ENCODE measurements at regions not wholly inside any gene's neighbourhood (a gene's known extent, or its start where the extent isn't known, plus 50 kb on each side); places are given as distances from the start of the nearest gene placed in this dataset.
"Not testable (repeated sequence)": the region's sequence is repeated elsewhere in the genome, so short reads cannot be mapped to it uniquely, and the experiment has no call there.

DNA sequence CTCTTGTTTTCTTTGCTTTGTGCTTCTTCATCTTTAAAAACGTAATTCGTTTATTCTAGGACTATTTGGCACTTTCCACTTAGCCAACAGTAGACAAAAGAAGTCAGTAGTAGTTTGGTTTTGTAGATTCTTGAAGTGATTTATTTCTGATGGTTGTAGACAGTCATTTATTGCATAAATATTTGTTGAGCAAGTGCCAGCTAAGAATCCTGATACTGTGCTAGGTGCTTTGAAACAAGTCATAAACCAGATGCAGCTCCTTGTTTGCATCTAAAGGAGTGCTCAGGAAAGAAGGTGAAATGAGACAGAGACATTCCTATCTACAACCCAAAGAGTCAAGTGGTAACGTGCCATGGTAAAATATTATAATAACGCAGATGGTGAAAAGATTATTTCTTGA lies 469.1 kb downstream of the GJA1 start:
- in situ Hi-C loops (cut with HindIII; ENCODE audit: low sequenced_read_pairs): no loop called here

DNA sequence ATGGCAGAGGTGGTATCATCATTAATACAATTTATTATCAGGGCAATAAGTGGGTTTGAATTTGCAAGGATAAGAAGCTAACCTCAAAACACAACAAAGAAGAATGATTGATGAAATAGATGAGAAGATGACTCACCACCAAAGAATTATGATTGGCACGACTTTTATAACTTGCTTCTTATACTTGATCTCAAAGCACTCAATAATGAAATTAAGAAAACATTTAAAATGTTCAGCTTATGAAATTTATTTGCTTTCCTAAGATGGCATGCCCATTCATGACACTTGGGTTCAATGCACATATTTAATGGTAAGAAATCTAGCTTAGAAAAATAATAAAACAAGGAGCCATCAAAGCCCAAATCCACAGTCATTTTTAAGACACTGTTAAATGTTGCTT lies 477.5 kb downstream of the GJA1 start:
- in situ Hi-C loops (cut with HindIII; ENCODE audit: low sequenced_read_pairs): no loop called here

DNA sequence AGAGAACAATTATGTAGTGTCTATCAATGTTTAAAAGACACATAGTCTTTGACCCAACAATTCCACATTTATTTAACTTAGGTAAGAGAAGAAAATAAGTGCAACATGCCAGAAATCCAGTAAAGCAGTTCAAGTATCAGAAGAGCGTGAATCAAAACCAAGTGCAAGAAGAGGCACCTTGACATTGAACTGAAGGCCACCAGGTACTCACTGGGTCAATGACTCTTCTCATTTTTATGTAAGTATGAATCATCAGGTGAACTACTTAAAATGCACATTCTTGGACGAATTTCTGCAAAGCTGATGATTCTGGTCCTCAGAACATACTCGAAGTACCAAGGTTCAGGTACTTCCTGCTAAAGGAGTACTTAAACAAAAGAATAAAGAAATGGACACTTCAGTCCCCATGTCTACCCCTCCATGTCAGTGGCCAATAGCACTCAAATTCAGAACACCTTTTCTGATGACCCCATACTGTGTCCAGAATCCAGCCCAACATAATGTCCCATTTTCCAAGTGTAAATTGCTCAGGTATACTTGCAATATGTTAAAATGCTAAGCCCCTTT lies 481.9 kb downstream of the GJA1 start:
- in situ Hi-C loops (cut with HindIII; ENCODE audit: low sequenced_read_pairs): no loop called here

DNA sequence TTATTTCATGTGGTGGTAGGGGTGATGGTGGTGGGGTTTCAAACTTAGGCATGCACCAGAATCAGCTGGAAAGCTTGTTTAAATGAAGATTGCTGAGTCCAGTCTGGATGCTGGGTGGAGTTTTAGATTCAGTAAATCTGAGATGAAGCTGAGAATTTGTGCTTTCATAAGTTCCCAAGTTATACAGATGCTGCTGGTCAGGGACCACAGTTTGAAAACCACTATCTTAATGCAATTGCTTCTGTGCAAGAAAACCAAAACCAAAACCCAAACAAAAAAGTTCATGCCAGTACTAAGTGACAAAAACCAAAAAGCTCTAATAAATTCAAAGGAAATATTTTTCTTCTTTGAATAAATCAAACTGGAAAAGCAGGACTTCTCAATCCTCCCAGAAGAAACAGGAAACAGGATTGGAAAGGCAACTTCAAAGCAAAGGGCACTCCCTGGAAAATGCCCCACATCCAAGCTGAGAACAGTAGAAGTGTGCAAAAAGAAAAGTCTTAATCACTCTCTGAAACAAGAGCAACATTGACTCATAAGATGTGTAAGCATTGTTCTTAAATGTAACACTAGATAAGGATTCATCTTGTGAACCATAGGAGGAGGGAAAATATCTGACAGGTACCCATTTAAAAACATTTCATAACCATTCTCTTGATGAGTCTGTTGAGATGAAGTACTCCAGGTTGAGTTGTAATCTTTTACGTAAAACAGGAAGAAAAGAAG lies 481.5 kb upstream of the HSF2 start:
- in situ Hi-C loops (cut with HindIII; ENCODE audit: low sequenced_read_pairs): no loop called here

DNA sequence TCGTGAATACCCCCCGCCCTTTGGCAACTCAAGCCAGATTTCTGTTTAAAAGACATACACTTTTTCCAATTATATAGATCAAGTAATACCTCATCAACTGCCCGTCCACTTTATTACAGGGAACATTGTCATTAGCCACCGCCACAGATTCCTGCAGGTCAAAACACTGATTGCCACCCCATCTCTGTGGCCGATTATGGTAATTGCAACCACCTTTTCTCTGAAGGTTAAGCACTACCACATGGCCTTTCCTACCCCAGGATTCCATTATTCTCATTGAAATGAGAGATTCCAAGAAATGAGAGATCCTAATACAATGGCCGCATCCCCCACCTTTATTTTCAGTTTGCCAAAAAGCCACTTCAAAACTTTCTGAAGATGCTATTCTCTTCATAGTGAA lies 478.8 kb upstream of the HSF2 start:
- in situ Hi-C loops (cut with HindIII; ENCODE audit: low sequenced_read_pairs): no loop called here

DNA sequence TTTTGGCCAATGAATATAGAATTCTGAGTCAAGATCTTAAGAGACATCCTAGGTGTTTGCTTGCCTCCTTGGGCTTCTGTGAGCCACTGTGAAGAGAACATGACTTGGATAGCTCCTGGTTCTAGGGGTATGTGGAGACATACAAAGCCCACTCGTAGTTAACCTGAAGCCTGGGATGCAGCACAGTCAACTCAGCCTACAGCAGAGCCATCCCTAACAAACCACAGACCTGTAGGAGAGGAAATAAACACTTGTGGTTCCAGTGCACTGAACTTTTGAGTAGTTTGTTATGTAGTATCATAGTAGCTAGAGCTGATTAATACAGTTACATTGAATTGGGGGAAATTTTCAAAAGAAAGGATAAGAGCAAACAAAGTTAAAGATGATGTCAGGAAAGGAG lies 474.4 kb upstream of the HSF2 start:
- in situ Hi-C loops (cut with HindIII; ENCODE audit: low sequenced_read_pairs): no loop called here

DNA sequence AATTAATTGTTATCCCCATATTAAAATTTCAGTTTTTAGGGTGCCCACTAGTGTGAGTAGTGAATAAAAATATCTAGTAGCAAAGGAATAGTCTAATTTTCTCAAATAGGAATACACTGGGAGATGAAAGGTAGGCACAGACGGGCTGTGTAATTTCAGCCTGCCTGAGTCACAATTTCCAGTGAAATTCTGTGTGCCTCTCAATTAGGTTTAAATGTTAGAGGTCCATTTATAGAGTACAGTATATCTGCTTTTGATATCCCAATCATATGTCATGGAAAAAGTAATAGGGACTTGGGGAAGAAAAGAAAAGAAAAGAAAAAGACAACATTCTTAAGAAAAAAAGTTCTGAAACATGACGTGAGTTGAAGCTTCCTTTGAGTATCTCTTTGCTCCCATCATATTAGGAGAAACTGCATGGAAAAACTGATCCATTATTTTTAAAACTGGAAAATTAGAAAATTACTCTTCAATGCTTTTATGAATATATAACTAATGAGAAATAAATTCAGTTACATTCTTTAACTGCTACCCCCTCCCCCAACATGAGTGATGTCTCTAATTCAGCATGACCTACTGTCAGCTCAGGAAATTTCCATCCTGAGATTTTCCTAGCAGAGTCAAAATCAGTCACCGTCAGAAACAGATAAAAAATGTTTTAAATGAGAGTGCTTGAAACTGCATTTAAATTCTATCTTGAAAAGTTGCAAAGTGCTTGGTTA lies 473.8 kb upstream of the HSF2 start:
- in situ Hi-C loops (cut with HindIII; ENCODE audit: low sequenced_read_pairs): no loop called here

DNA sequence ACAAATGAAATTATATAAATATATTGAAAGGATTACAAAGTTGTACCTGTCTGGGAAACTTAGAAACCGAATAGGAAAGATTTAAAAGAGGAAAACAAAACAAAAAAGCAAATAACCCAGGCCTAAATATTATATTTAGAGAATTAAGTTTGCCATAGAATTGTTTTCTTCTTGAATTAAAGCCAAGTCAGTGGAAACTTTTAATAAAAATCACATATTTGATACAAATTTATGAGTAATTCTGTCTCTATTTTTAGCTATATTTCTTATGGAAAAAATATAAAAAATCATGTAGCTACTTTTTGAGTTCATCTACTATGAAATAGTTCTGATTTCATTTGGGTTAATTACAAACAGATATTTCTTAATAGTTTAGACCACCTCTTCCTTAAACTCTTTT lies 470.2 kb upstream of the HSF2 start:
- in situ Hi-C loops (cut with HindIII; ENCODE audit: low sequenced_read_pairs): no loop called here

DNA sequence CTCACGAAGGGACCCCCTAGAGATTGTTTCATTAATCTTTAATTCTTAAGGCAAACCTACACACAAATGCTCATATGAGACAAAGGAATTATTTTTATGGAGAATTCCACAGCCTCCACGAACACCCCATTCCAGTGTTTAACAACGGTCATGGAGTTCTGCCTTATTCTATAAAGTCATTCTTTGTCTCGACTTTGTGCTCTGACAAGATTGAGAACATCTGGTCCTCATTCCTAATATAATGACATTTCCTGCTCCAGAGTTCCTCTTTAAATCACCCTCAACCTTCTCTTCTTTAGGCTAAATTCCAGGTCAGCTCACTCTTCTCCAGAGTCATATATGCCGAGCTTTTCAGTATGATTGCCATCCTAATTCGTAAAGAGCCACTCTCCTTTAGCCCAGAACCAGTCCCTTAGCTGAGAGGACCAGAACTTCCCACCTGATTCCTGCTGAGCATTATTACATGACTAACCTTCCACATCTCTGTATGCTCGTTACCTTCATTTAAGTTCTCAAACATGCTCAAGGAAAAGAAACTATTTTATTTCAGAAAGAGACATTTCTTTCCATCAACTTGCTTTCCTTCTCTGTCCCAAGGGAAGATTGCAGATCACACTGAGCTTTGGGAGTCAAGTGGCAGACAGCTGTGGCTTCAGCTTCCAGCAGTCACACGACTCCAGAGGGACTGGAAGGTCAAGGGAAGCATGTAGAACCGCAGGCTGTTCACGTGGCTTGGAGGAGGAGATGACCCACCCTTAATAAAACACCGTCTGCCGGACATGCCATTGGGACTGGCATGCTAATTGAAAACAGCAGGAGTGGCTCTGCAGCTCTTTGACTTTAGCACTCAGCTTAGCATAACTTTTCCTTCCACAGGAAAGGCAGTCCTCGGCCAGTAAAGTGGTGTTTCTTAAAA lies 467.1 kb upstream of the HSF2 start:
- in situ Hi-C loops (cut with HindIII; ENCODE audit: low sequenced_read_pairs): no loop called here

DNA sequence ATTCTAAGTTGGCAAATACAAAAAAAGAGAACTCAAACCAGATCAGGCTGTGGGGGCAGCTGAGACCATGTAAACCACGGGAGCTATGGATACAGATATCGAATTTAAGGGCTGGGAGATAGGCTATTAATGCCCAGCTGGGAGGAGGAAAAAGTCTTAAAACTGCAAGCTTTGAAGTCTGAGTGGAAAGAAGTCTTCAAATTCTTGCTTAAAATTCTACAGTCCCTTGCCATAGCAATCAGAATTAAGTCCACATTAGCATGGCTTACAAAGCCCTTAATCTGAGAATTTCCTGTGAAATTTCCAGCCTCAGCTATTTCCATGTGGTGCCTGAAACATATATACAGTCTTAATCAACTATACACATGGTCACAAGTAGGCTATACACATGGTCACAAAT lies 465.0 kb upstream of the HSF2 start:
- in situ Hi-C loops (cut with HindIII; ENCODE audit: low sequenced_read_pairs): no loop called here

DNA sequence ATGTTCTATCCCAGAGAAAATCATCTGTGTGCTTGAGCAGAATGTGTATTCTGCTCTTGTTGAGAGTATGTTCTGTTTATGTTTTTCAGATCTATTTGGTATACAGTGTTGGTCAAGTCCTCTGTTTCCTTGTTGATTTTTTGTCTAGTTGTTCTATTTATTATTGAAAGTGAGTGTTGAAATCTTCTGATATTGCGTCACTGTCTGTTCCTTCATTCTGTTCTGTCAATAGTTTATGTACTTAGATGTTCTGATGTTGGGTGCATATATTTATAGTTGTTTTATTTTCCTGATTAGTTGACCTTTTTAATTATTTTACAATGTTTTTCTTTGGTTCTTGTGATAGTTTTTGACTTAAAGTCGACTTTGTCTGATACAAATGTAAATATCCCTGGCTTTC lies 458.7 kb upstream of the HSF2 start:
- in situ Hi-C loops (cut with HindIII; ENCODE audit: low sequenced_read_pairs): no loop called here

DNA sequence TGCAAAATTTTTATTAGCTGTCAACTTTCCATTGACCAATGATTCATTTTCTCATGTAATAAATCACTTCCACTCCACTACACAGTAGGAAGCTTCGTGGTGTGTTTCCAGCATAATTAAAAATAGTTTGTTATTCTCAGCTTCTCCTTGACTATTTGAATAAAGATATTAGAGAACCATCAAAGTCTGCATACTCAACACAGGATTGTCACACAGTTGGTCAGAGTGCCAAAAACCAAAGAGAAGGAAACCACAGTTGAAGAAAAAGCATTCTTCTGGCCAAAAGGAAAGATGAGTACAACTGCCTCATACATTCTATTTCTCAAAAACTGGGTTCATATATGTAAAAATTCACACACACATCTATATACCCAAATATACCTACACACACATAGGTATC lies 455.1 kb upstream of the HSF2 start:
- in situ Hi-C loops (cut with HindIII; ENCODE audit: low sequenced_read_pairs): no loop called here

DNA sequence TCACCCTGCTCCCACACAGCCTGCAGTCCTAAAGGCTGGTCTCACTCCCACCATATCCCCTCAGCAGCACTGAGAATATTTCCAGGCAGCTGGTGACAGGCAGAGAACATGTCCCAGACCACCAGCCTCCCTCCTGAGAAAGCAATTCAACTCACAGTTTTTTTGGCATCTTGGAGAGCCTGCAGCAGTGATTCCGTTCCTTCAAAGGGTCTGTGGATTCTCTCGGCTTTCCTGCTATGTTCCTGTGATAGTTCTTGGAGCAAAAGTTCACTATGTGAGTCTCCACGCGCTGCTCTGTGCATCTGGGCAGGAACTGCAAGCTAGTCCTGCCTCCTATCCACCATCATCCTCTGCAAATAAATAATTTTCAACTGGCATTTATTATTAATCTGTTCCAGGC lies 448.3 kb upstream of the HSF2 start:
- in situ Hi-C loops (cut with HindIII; ENCODE audit: low sequenced_read_pairs): no loop called here

DNA sequence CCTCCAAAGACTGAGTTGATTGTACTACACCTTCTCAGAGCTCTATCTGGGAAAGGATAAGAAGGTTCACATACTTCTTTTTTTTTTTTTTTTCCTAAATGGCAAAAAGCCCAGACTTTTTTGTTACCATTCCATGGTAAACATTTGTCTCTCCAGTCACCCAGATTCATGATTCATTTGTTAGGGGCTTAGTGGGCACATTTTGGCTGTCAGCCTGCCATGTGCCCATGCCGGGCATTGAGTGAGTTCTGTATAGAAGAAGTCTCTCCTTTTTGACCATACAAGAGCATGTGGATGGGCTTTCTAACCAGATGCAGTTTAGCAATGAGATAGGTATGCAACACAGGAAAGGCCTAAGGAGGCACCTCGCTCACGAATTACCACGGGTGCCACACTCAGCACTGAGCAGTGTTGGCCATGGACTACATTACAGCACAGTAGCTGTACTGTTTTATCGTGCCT lies 447.5 kb upstream of the HSF2 start:
- in situ Hi-C loops (cut with HindIII; ENCODE audit: low sequenced_read_pairs): no loop called here

DNA sequence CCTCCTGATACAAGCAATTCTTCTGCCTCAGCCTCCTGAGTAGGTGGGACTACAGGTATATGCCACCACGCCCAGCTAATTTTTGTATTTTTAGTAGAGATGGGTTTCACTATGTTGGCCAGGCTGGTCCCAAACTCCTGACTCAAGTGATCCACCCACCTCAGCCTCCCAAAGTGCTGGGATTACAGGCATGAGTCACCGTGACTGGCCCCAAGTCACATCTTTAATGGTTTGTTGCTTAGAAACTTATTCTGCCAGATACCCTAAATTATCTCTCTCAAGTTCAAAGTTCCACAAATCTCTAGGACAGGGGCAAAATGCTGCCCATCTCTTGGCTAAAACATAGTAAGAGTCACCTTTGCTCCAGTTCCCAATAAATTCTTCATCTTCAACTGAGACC lies 444.1 kb upstream of the HSF2 start:
- in situ Hi-C loops (cut with HindIII; ENCODE audit: low sequenced_read_pairs): not testable (repeated sequence)

DNA sequence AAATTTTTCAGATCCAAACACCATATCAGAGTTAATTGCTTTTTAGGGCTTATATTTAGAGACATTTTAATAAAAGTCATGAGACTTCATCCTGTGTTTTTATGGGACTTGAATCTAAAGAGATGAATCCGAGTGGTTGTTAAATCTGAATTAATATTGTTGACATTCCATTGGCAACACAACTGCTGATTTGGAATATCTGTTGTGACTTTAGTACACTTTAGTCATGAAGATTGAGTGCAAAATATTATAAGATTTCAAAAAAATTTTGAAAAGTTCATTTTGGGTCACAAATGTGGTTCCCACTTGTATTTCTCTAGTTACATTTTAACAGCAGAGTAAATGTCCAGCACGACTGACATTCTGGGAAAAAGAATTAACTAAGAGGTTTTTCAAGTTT lies 442.7 kb upstream of the HSF2 start:
- in situ Hi-C loops (cut with HindIII; ENCODE audit: low sequenced_read_pairs): no loop called here

DNA sequence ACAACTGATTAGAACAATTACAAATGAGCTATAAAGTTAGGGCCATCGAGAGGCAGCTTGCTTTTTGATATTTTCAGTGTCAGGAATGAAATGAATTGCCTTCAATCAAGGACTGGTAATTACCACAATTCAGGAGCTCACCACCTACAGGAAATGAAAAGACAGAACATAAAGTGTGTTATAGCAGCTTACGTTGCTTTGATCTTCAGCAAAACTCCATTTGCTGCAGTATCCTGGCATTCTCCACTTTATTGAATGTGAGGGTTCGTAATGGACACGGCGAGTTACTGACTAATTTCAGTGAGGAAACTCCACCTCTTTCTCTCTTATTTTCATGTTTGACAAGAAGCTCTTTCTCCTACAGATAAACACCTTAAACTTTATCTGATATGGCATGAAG lies 440.0 kb upstream of the HSF2 start:
- in situ Hi-C loops (cut with HindIII; ENCODE audit: low sequenced_read_pairs): no loop called here

DNA sequence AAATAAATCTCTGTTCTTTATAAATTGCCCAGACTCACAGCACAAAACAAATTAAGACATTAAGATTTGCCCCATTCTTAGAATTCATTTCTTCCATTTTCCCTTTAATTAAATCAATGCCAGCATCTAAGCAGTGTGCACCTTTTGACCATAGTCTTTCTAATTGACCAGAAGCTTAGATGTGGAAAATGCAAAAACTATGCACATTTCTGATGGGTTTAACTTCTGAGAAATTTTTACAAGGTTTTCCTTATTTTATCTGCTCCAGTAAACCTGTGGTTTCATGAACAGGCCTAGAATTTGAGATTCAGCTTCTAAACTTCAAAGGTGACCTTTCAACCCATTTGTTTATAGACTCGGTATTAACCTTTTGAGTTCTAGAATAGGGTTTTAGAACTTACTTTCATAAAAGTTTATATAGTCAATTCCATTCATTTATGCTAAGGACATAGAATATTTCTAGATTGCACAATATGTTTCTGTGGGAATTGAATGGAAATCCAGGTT lies 437.8 kb upstream of the HSF2 start:
- in situ Hi-C loops (cut with HindIII; ENCODE audit: low sequenced_read_pairs): no loop called here

DNA sequence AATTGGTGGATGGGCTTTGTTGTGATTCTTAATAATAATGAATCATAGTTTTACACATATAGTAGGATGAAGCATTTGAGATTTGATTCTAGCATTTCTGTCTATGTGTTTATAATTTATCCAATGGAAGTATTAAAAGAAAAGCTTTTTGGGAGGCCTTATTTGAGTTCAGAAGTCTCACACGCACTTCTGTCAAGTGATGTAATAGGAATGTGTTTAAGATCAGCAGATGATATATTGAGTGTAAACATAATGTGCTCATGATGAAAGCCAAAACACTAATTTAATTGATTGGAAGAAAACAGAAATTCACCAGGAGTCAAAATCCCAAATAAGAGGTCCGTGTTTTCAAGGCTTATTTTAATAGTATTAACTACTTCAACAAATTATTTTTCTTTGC lies 435.6 kb upstream of the HSF2 start:
- in situ Hi-C loops (cut with HindIII; ENCODE audit: low sequenced_read_pairs): no loop called here

DNA sequence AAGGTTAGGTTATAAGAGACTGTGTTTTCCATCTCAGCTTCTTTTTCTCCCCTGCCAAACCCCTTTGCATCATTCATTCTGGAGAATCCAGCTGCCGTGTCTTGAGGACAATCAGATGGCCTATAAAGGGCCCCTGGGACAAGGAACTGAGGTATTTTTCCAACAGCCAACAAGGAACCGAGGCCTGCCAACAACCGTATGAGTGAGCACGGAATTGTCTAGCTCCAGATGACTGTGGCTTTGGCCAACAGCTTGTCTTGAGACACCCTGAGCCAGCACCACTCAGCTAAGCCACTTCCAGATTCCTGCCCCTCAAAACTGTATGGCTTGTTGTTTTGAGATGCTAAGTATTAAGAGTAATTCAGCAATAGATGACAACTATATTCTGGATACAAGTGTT lies 433.7 kb upstream of the HSF2 start:
- in situ Hi-C loops (cut with HindIII; ENCODE audit: low sequenced_read_pairs): no loop called here

DNA sequence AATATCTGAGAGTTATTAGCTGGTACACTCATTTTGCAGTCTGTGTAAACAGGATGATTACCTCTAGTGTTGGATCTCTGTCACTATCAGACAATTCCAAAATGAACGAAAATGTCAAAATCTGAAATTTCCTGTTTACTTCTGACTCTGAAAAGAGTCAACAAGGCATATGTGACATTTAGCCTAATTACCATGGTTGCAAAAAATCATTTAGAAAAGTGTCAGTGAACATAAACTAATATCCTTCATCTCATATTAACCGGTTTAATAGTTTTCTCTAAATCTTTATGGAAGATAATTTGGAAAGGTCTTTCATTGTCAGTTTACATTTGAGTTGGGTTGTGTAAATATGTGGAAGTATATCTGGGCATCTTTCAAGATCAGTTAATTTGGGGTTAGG lies 431.8 kb upstream of the HSF2 start:
- in situ Hi-C loops (cut with HindIII; ENCODE audit: low sequenced_read_pairs): no loop called here

Data from DLD1 (cell line).